Caco-2 (cell line): ENCODE measurements at regions not wholly inside any gene's neighbourhood (a gene's known extent, or its start where the extent isn't known, plus 50 kb on each side); places are given as distances from the start of the nearest gene placed in this dataset.

Source experiments
- BruUV-seq: library from RNA; stranded (reverse); fragments of 400-500 nt; replicated peaks from 2 replicates; lab custom pipeline; 2021; lab: Mats Ljungman, UMichigan
- CTCF ChIA-PET: fragments of 300-600 bp; sonication (Branson Sonifier 250); formaldehyde crosslinking; loops from one replicate; lab custom pipeline; 2022; ENCODE audit warnings: antibody characterized with exemption; lab: Charles Lee
- POLR2A ChIA-PET: fragments of 300-600 bp; sonication (Branson Sonifier 250); formaldehyde crosslinking; loops from one replicate; lab custom pipeline; 2022; ENCODE audit warnings: antibody characterized with exemption; lab: Charles Lee
- DNase-seq, 2 experiments: peaks; one replicate each; pipeline versions ENCODE4 v3.0.0 to v3.0.0-alpha.2; 2020 to 2022
- H3K27me3 ChIP-seq: replicated peaks from 2 replicates; pipeline ENCODE4 v1.6.0; 2011; ENCODE audit warnings: low read length; ENCODE audit not compliant: control insufficient read depth, insufficient read depth
- H3K36me3 ChIP-seq: 2 replicates; pipeline ENCODE4 v1.5.1; 2011; ENCODE audit warnings: low read length; ENCODE audit not compliant: control insufficient read depth, insufficient read depth
- H3K4me1 ChIP-seq: fragments of 250-450 bp; sonication (Bioruptor Pico); 2 replicates; pipeline ENCODE4 v1.5.1; 2020; ENCODE audit warnings: mild to moderate bottlenecking
- H3K4me3 ChIP-seq: 2 replicates; pipeline ENCODE4 v1.5.1; 2011; ENCODE audit warnings: low read depth, mild to moderate bottlenecking, control low read depth, low read length
- H3K9me3 ChIP-seq: fragments of 250-450 bp; sonication (Bioruptor Pico); 2 replicates; pipeline ENCODE4 v1.5.1; 2020; ENCODE audit warnings: mild to moderate bottlenecking, moderate library complexity
- H3K27ac Mint-ChIP-seq: one replicate; pipeline ENCODE4 v1.8.0; 2022; ENCODE audit warnings: mixed read lengths; ENCODE audit not compliant: unreplicated experiment
- H3K27me3 Mint-ChIP-seq: one replicate; pipeline ENCODE4 v1.8.0; 2022; ENCODE audit warnings: mixed read lengths; ENCODE audit not compliant: insufficient read depth, unreplicated experiment
- H3K36me3 Mint-ChIP-seq: one replicate; pipeline ENCODE4 v1.8.0; 2022; ENCODE audit warnings: mild to moderate bottlenecking, mixed read lengths; ENCODE audit not compliant: insufficient read depth, unreplicated experiment
- H3K4me1 Mint-ChIP-seq: one replicate; pipeline ENCODE4 v1.8.0; 2022; ENCODE audit warnings: low read depth, mixed read lengths; ENCODE audit not compliant: unreplicated experiment
- H3K4me3 Mint-ChIP-seq: one replicate; pipeline ENCODE4 v1.8.0; 2022; ENCODE audit warnings: mild to moderate bottlenecking, moderate library complexity, mixed read lengths; ENCODE audit not compliant: unreplicated experiment
- H3K9me3 Mint-ChIP-seq: one replicate; pipeline ENCODE4 v1.8.0; 2022; ENCODE audit warnings: mixed read lengths; ENCODE audit not compliant: unreplicated experiment
- CTCF ChIP-seq, 2 experiments: fragments of 200-600 bp in 1 of 2; IDR thresholded peaks; 1 replicate in 1 of 2; 2 replicates in 1 of 2; pipeline versions ENCODE4 v1.5.1 to v1.8.0; 2011 to 2022; ENCODE audit warnings: antibody characterized with exemption in 1 of 2, control low read depth in 1 of 2, inconsistent platforms in 1 of 2, low read depth in 1 of 2, low read length in 1 of 2, mild to moderate bottlenecking in 1 of 2, moderate library complexity in 1 of 2; ENCODE audit not compliant: insufficient read depth in 1 of 2, severe bottlenecking in 1 of 2, unreplicated experiment in 1 of 2
- intact Hi-C: fragments of 100-400 bp; cut with micrococcal nuclease; formaldehyde crosslinking; loops from one replicate; pipeline ENCODE4 v1.10.0; 2022; ENCODE audit not compliant: unreplicated experiment

GRCh38 chr14:30016002-30016401 lies 88.4 kb upstream of the PRKD1 start:
- Mint-ChIP-seq H3K27ac (no peak overlapping the region), H3K4me3 (no peak overlapping the region), H3K36me3 (no peaks in the 10 kb centered on the region), H3K27me3 (no peaks in the 10 kb centered on the region), H3K4me1 (no peaks in the 10 kb centered on the region), H3K9me3 (no peaks in the 10 kb centered on the region)
- CTCF ChIA-PET: no interaction called here
- TF ChIP-seq CTCF (IDR thresholded peaks at IDR 0.05; ENCODE audit: insufficient read depth in 1 of 2, low read depth in 1 of 2, low read length in 1 of 2, severe bottlenecking in 1 of 2, unreplicated experiment in 1 of 2): no peak
- no peak for DNase-seq
- Histone ChIP-seq H3K9me3 (no peaks in the 10 kb centered on the region), H3K4me1 (no peaks in the 10 kb centered on the region), H3K36me3 (no peaks in the 10 kb centered on the region), H3K27me3 (no peaks in the 10 kb centered on the region), H3K4me3 (no peak overlapping the region)
- no TSS peak for BruUV-seq
- POLR2A ChIA-PET: no interaction called here
- intact Hi-C loops: no loop called here

- ChIA-PET CTCF (no interaction called here), POLR2A (no interaction called here)
- no peak overlapping the region for H3K27ac Mint-ChIP-seq
- no peak overlapping the region for H3K4me3 Mint-ChIP-seq
- intact Hi-C loops: no loop called here
- no peaks in the 10 kb centered on the region for H3K36me3 Mint-ChIP-seq
- no peaks in the 10 kb centered on the region for H3K4me1 Mint-ChIP-seq
- no peaks in the 10 kb centered on the region for H3K9me3 Mint-ChIP-seq
- TF ChIP-seq CTCF (IDR thresholded peaks at IDR 0.05; ENCODE audit: insufficient read depth in 1 of 2, low read depth in 1 of 2, low read length in 1 of 2, severe bottlenecking in 1 of 2, unreplicated experiment in 1 of 2): no peak
- no TSS peak for BruUV-seq
- no peak for DNase-seq
- no peaks in the 10 kb centered on the region for H3K27me3 Mint-ChIP-seq
- Histone ChIP-seq H3K9me3 (no peaks in the 10 kb centered on the region), H3K4me3 (no peak overlapping the region), H3K4me1 (no peaks in the 10 kb centered on the region), H3K27me3 (no peaks in the 10 kb centered on the region), H3K36me3 (no peaks in the 10 kb centered on the region)
Measured at GRCh38 chr14:30017370-30017993, 89.8 kb upstream of the PRKD1 start.

GRCh38 chr14:30020271-30020670 lies 92.6 kb upstream of the PRKD1 start:
- Mint-ChIP-seq H3K36me3 (no peaks in the 10 kb centered on the region), H3K4me3 (no peak overlapping the region), H3K4me1 (no peaks in the 10 kb centered on the region), H3K9me3 (no peaks in the 10 kb centered on the region), H3K27ac (no peak overlapping the region), H3K27me3 (no peaks in the 10 kb centered on the region)
- H3K4me1 ChIP-seq: no peaks in the 10 kb centered on the region
- CTCF ChIA-PET: no interaction called here
- DNase-seq: no peak
- POLR2A ChIA-PET: no interaction called here
- no peak overlapping the region for H3K4me3 ChIP-seq
- peaks cover 7% of the 10 kb centered on the region; the same call in 1 of the 2 replicates for H3K9me3 ChIP-seq
- intact Hi-C loops: no loop called here
- no peaks in the 10 kb centered on the region for H3K36me3 ChIP-seq
- no peaks in the 10 kb centered on the region for H3K27me3 ChIP-seq
- TF ChIP-seq CTCF (IDR thresholded peaks at IDR 0.05; ENCODE audit: insufficient read depth in 1 of 2, low read depth in 1 of 2, low read length in 1 of 2, severe bottlenecking in 1 of 2, unreplicated experiment in 1 of 2): no peak
- BruUV-seq: no TSS peak
